ENCODE measurements at regions not wholly inside any gene's neighbourhood (a gene's known extent, or its start where the extent isn't known, plus 50 kb on each side); places are given as distances from the start of the nearest gene placed in this dataset.

- DNase-seq (ENCODE audit: low read depth): no peak
- no peak for TF ChIP-seq CTCF (IDR thresholded peaks at IDR 0.05; ENCODE audit: insufficient read depth, low read depth, low read length, missing control alignments)
Measured at GRCh38 chr3:152127058-152127457, 141.7 kb upstream of the MBNL1 start.

GRCh38 chr3:152128356-152128755, 140.4 kb upstream of the MBNL1 start:
- no peak for TF ChIP-seq CTCF (IDR thresholded peaks at IDR 0.05; ENCODE audit: insufficient read depth, low read depth, low read length, missing control alignments)
- no peak for DNase-seq (ENCODE audit: low read depth)
- no peak overlapping the region for H3K4me3 ChIP-seq (ENCODE audit: low read length)

More at GRCh38 chr3:152127058-152127457, 141.7 kb upstream of the MBNL1 start:
- no peak overlapping the region for H3K4me3 ChIP-seq (ENCODE audit: low read length)

- no peak for TF ChIP-seq CTCF (IDR thresholded peaks at IDR 0.05; ENCODE audit: insufficient read depth, low read depth, low read length, missing control alignments)
- DNase-seq (ENCODE audit: low read depth): no peak
Measured at GRCh38 chr3:152139651-152140050, 129.1 kb upstream of the MBNL1 start.

GRCh38 chr3:152146461-152146860, 122.3 kb upstream of the MBNL1 start:
- no peak for TF ChIP-seq CTCF (IDR thresholded peaks at IDR 0.05; ENCODE audit: insufficient read depth, low read depth, low read length, missing control alignments)
- DNase-seq (ENCODE audit: low read depth): no peak
- no peak overlapping the region for H3K4me3 ChIP-seq (ENCODE audit: low read length)

More at GRCh38 chr3:152139651-152140050, 129.1 kb upstream of the MBNL1 start:
- H3K4me3 ChIP-seq (ENCODE audit: low read length): no peak overlapping the region

- DNase-seq (ENCODE audit: low read depth): no peak
- H3K4me3 ChIP-seq (ENCODE audit: low read length): no peak overlapping the region
- no peak for TF ChIP-seq CTCF (IDR thresholded peaks at IDR 0.05; ENCODE audit: insufficient read depth, low read depth, low read length, missing control alignments)
Measured at GRCh38 chr3:152147748-152148147, 121.0 kb upstream of the MBNL1 start.

GRCh38 chr3:152148579-152148978, 120.2 kb upstream of the MBNL1 start:
- TF ChIP-seq CTCF (IDR thresholded peaks at IDR 0.05; ENCODE audit: insufficient read depth, low read depth, low read length, missing control alignments): no peak
- no peak overlapping the region for H3K4me3 ChIP-seq (ENCODE audit: low read length)
- DNase-seq (ENCODE audit: low read depth): no peak

- peak; percentile 81 for DNase-seq (ENCODE audit: low read depth)
- H3K4me3 ChIP-seq (ENCODE audit: low read length): no peak overlapping the region
- no peak for TF ChIP-seq CTCF (IDR thresholded peaks at IDR 0.05; ENCODE audit: insufficient read depth, low read depth, low read length, missing control alignments)
Measured at GRCh38 chr3:152149832-152150231, 118.9 kb upstream of the MBNL1 start.

Data from epithelial cell of esophagus (primary cell).